ENCODE measurements at regions not wholly inside any gene's neighbourhood (a gene's known extent, or its start where the extent isn't known, plus 50 kb on each side); places are given as distances from the start of the nearest gene placed in this dataset.

- no peak for TF ChIP-seq CTCF (IDR thresholded peaks at IDR 0.05)
- DNase-seq: no peak
- no peak for ATAC-seq
- Histone ChIP-seq H3K4me3 (no peak overlapping the region), H3K9me3 (no peaks in the 10 kb centered on the region), H3K27ac (no peak overlapping the region), H3K4me1 (no peaks in the 10 kb centered on the region), H3K36me3 (no peaks in the 10 kb centered on the region), H3K27me3 (no peaks in the 10 kb centered on the region)
- intact Hi-C loops (cut with DNase I): no loop called here
These were observed 106.7 kb downstream of the HS3ST3B1 start for GRCh38 chr17:14407541-14407940.

DNA sequence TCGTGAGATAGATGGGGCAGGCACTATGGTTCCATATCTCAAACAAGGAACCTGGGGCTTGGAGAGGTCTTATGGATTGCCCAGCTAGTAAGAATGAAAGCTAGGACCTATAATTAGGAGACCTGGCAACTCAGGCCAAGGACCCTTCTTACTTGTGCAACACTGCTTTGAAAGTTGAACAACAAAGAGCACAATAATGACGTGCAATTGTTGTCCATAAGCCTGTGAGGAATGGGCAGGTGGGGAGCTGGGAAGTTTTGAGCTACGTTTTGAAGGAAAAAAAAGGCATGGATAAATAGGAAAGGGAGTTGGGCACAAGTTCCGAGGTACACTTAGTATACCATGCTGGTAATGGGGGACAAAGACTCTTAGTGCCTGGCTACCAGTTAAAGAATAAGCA lies 104.3 kb downstream of the HS3ST3B1 start:
- Histone ChIP-seq H3K27ac (no peak overlapping the region), H3K4me1 (no peaks in the 10 kb centered on the region), H3K4me3 (no peak overlapping the region), H3K9me3 (no peaks in the 10 kb centered on the region), H3K36me3 (no peaks in the 10 kb centered on the region), H3K27me3 (no peaks in the 10 kb centered on the region)
- intact Hi-C loops (cut with DNase I): no loop called here
- DNase-seq: no peak
- no peak for ATAC-seq
- TF ChIP-seq CTCF (IDR thresholded peaks at IDR 0.05): no peak

Data from upper lobe of right lung (tissue), 1 donor.